K562 (cell line): ENCODE measurements at regions not wholly inside any gene's neighbourhood (a gene's known extent, or its start where the extent isn't known, plus 50 kb on each side); places are given as distances from the start of the nearest gene placed in this dataset.
"Not testable (repeated sequence)": the region's sequence is repeated elsewhere in the genome, so short reads cannot be mapped to it uniquely, and the experiment has no call there.

ENCODE experiments used
- ATAC-seq: fragments of 200-7000 bp; cut with Tn5 transposase; 3 replicates; pipeline ENCODE4 v1.9.1; 2020; ENCODE audit warnings: moderate library complexity
- BruUV-seq: library from RNA; stranded (reverse); fragments of 400-500 nt; replicated peaks from 2 replicates; lab custom pipeline; 2021; lab: Mats Ljungman, UMichigan
- CTCF ChIA-PET: fragments of 300-600 bp; formaldehyde crosslinking; extraction: SDS; loops from one replicate; lab custom pipeline; 2021; ENCODE audit warnings: low intra/inter-chr PET ratio; lab: Yijun Ruan, JAX
- POLR2A ChIA-PET: fragments of 300-600, 350-650 bp; sonication (Branson Sonifier 250); formaldehyde crosslinking; extraction: SDS; loops from one replicate; lab custom pipeline; 2021; ENCODE audit warnings: antibody characterized with exemption, inconsistent platforms; lab: Yijun Ruan, JAX
- DNase-seq, 4 experiments: peaks; one replicate each; pipeline versions ENCODE4 v3.0.0 to v3.0.0-alpha.2; 2011 to 2018; ENCODE audit warnings: low spot score in 3 of 4, mixed read lengths in 3 of 4; ENCODE audit errors: extremely low read depth in 1 of 4
- FAIRE-seq: peaks from 2 replicates; lab custom pipeline; 2011; peaks lifted over from hg19 to GRCh38; lab: Jason Lieb, UNC
- H2AFZ ChIP-seq: 2 replicates; pipeline ENCODE4 v1.6.0; 2011; ENCODE audit warnings: low read depth, low read length, control low read depth, inconsistent platforms
- H3K27ac ChIP-seq: fragments of 200-600 bp; 3 replicates; pipeline ENCODE4 v1.8.0; 2011; ENCODE audit warnings: low read depth, mild to moderate bottlenecking, control low read depth, inconsistent platforms, low read length, moderate library complexity, mixed read lengths; ENCODE audit errors: extremely low read depth
- H3K27me3 ChIP-seq, 2 experiments: fragments of 300-600 bp in 1 of 2; 2 replicates in 1 of 2; 3 replicates in 1 of 2; pipeline versions ENCODE4 v1.6.0 to v1.8.0; 2011; ENCODE audit warnings: inconsistent platforms in 2 of 2, low read length in 2 of 2, mild to moderate bottlenecking in 1 of 2, mixed read lengths in 1 of 2, moderate library complexity in 1 of 2; ENCODE audit not compliant: control insufficient read depth in 2 of 2, insufficient read depth in 2 of 2
- H3K36me3 ChIP-seq: fragments of 300-600 bp; 3 replicates; pipeline ENCODE4 v1.8.0; 2011; ENCODE audit warnings: mild to moderate bottlenecking, low read length, inconsistent platforms; ENCODE audit not compliant: control insufficient read depth, insufficient read depth
- H3K4me1 ChIP-seq, 2 experiments: fragments of 200-600 bp in 1 of 2; replicated peaks in 1 of 2; 2 replicates in 1 of 2; 3 replicates in 1 of 2; pipeline versions ENCODE4 v1.5.1 to v1.8.0; 2011; ENCODE audit warnings: inconsistent platforms in 2 of 2, low read length in 2 of 2, mild to moderate bottlenecking in 1 of 2, mixed read lengths in 1 of 2, moderate library complexity in 1 of 2; ENCODE audit not compliant: control insufficient read depth in 2 of 2, insufficient read depth in 2 of 2
- H3K4me2 ChIP-seq: 2 replicates; pipeline ENCODE4 v1.6.1; 2011; ENCODE audit warnings: low read length, control low read depth, inconsistent platforms, mixed read lengths; ENCODE audit not compliant: insufficient read depth
- H3K4me3 ChIP-seq: fragments of 200-600 bp; sonication (generic), shearing (Covaris generic); 2 replicates; pipeline ENCODE4 v1.5.1; 2016; ENCODE audit warnings: control low read depth, inconsistent platforms
- H3K79me2 ChIP-seq: fragments of 200-600 bp; 3 replicates; pipeline ENCODE4 v1.8.0; 2011; ENCODE audit warnings: low read length, inconsistent platforms; ENCODE audit not compliant: control insufficient read depth, insufficient read depth
- H3K9ac ChIP-seq, 2 experiments: 2 replicates each; pipeline versions ENCODE4 v1.6.0 to v1.6.1; 2011; ENCODE audit warnings: low read depth in 2 of 2, low read length in 2 of 2, control low read depth in 1 of 2, inconsistent platforms in 1 of 2, mild to moderate bottlenecking in 1 of 2, mixed read lengths in 1 of 2; ENCODE audit not compliant: insufficient read depth in 1 of 2
- H3K9me1 ChIP-seq: one replicate; pipeline ENCODE4 v1.6.0; 2011; ENCODE audit warnings: inconsistent platforms, mild to moderate bottlenecking, low read length, moderate library complexity; ENCODE audit not compliant: control insufficient read depth, insufficient read depth
- H3K9me3 ChIP-seq: replicated peaks from 2 replicates; pipeline ENCODE4 v1.5.1; 2011; ENCODE audit warnings: low read depth, low read length, inconsistent platforms; ENCODE audit not compliant: control insufficient read depth, insufficient read depth
- H4K20me1 ChIP-seq: replicated peaks from 2 replicates; pipeline ENCODE4 v1.6.1; 2011; ENCODE audit warnings: low read length, inconsistent platforms, mixed read lengths; ENCODE audit not compliant: control insufficient read depth, insufficient read depth
- ILK ChIP-seq: fragments of 450-650 bp; IDR thresholded peaks from 2 replicates; pipeline ENCODE4 v1.6.1; 2016; ENCODE audit warnings: missing genetic modification characterization, low read depth, mild to moderate bottlenecking, missing compliant biosample characterization, moderate library complexity, borderline replicate concordance
- ZNF707 ChIP-seq: fragments of 250-450 bp; sonication (Bioruptor Pico); conservative IDR thresholded peaks from 2 replicates; pipeline ENCODE4 v1.8.0; 2022; ENCODE audit warnings: inconsistent platforms, mild to moderate bottlenecking, moderate library complexity
- WGBS: fragments of 100-300 bp; shearing (Covaris generic); methylation state at CpG from one replicate; pipeline ENCODE4 v1.1.6; 2016; ENCODE audit warnings: low coverage, mixed read lengths; ENCODE audit not compliant: insufficient coverage; ENCODE audit errors: missing lambda C conversion rate; 5-methylcytosine and 5-hydroxymethylcytosine counted together
- in situ Hi-C: fragments of 300-500 bp; cut with MboI; formaldehyde crosslinking; loops from 4 replicates; pipeline ENCODE4 v1.15.0; 2018; ENCODE audit warnings: inconsistent platforms, mixed read lengths
- intact Hi-C: fragments of 100-400 bp; cut with micrococcal nuclease; formaldehyde crosslinking; loops from 2 replicates; pipeline ENCODE4 v1.14.2; 2022

GRCh38 chr3:146359841-146360240, 108.9 kb upstream of the PLSCR4 start:
- CTCF ChIA-PET = interaction anchor here (0.7 kb wide), 1 partner anchor 218 kb away, joined by 3 read pairs; no protein-coding TSS in a partner anchor
- TF ChIP-seq ILK (tag) (no peak), ZNF707 (CRISPR knock-in tag) (peak; percentile 90)
- TF ChIP-seq, all 486 proteins: peak for 1
- Histone ChIP-seq H2AFZ (no peak overlapping the region), H3K9me3 (no peaks in the 10 kb centered on the region), H3K4me3 (no peak overlapping the region), H3K27me3 (no peaks in the 10 kb centered on the region), H3K4me2 (no peak overlapping the region), H4K20me1 (no peaks in the 10 kb centered on the region), H3K79me2 (no peaks in the 10 kb centered on the region), H3K4me1 (no peaks in the 10 kb centered on the region), H3K27ac (no peak overlapping the region), H3K9me1 (no peaks in the 10 kb centered on the region), H3K9ac (no peak overlapping the region), H3K36me3 (no peaks in the 10 kb centered on the region)
- in situ Hi-C loops (no loop called here), intact Hi-C loops (no loop called here)
- POLR2A ChIA-PET = no interaction called here
- FAIRE-seq (no peak), DNase-seq (no peak), ATAC-seq (no peak)
- no TSS peak for BruUV-seq
- 0% methylated on average over 1 of the region's 1 CpG for WGBS

GRCh38 chr3:146354421-146354820, 103.5 kb upstream of the PLSCR4 start:
- H3K27me3 ChIP-seq, H3K9me1 ChIP-seq, H3K4me3 ChIP-seq, ATAC-seq, H2AFZ ChIP-seq, POLR2A ChIA-PET, H3K4me2 ChIP-seq, H3K4me1 ChIP-seq, H3K36me3 ChIP-seq, intact Hi-C loops, BruUV-seq, in situ Hi-C loops, H4K20me1 ChIP-seq, H3K27ac ChIP-seq, H3K9me3 ChIP-seq, DNase-seq, H3K9ac ChIP-seq, FAIRE-seq, H3K79me2 ChIP-seq, CTCF ChIA-PET: not testable (repeated sequence)
- WGBS = 0% methylated on average over 6 of the region's 6 CpGs
